Prostate gland (tissue), 2 donors: ENCODE measurements at regions not wholly inside any gene's neighbourhood (a gene's known extent, or its start where the extent isn't known, plus 50 kb on each side); places are given as distances from the start of the nearest gene placed in this dataset.

Experiments
- DNase-seq: peaks from one replicate; pipeline ENCODE4 v3.0.0-alpha.2; 2019; ENCODE audit warnings: low spot score
- H3K27ac ChIP-seq, 2 donors: fragments of 200-600 bp; sonication (generic); 2 replicates each; pipeline ENCODE4 v1.5.1; 2017 to 2019
- H3K27me3 ChIP-seq: fragments of 200-600 bp; sonication (generic); replicated peaks from 2 replicates; pipeline ENCODE4 v1.5.1; 2019; ENCODE audit not compliant: insufficient read depth
- H3K36me3 ChIP-seq, 2 donors: fragments of 200-600 bp; sonication (generic); 1 replicate in 1 of 2; 2 replicates in 1 of 2; pipeline versions ENCODE4 v1.5.1 to v1.8.1; 2017 to 2019
- H3K4me1 ChIP-seq: fragments of 200-600 bp; sonication (generic); replicated peaks from 2 replicates; pipeline ENCODE4 v1.5.1; 2019
- H3K4me3 ChIP-seq, 2 donors: fragments of 200-600 bp; sonication (generic); 2 replicates each; pipeline ENCODE4 v1.5.1; 2017 to 2019
- H3K9me3 ChIP-seq: fragments of 200-600 bp; sonication (generic); 2 replicates; pipeline ENCODE4 v1.5.1; 2017
- CTCF ChIP-seq, 4 experiments: fragments of 200-600 bp in 2 of 4; fragments of 450-650 bp in 2 of 4; sonication (generic) in 2 of 4; IDR thresholded peaks; 1 replicate in 3 of 4; 2 replicates in 1 of 4; pipeline ENCODE4 v1.5.1; 2016 to 2019; ENCODE audit warnings: antibody characterized with exemption in 4 of 4, mild to moderate bottlenecking in 2 of 4, moderate library complexity in 2 of 4
- POLR2A ChIP-seq: fragments of 450-650 bp; IDR thresholded peaks from one replicate; pipeline ENCODE4 v1.6.1; 2016; ENCODE audit warnings: antibody characterized with exemption, mild to moderate bottlenecking
- POLR2AphosphoS5 ChIP-seq: sonication (generic); formaldehyde crosslinking; IDR thresholded peaks from one replicate; pipeline ENCODE4 v1.6.1; 2017; ENCODE audit warnings: antibody characterized with exemption
- WGBS: methylation state at CpG from one replicate; pipeline ENCODE4 v1.1.5; 2018; 5-methylcytosine and 5-hydroxymethylcytosine counted together
- intact Hi-C: fragments of 100-400 bp; cut with DNase I; formaldehyde crosslinking; loops from one replicate; pipeline ENCODE4 v1.14.2; 2022

GRCh38 chr10:108591417-108591816 is 1331.9 kb downstream of the XPNPEP1 start:
- H3K36me3 ChIP-seq: no peaks in the 10 kb centered on the region
- TF ChIP-seq POLR2A (no peak), CTCF (IDR thresholded peaks at IDR 0.05) (no peak), POLR2AphosphoS5 (no peak)
- no peaks in the 10 kb centered on the region for H3K27me3 ChIP-seq
- DNase-seq: no peak
- intact Hi-C loops: no loop called here
- no peak overlapping the region for H3K4me3 ChIP-seq
- H3K27ac ChIP-seq: no peak overlapping the region
- WGBS: 93% methylated on average over 2 of the region's 2 CpGs
- no peaks in the 10 kb centered on the region for H3K9me3 ChIP-seq
- no peaks in the 10 kb centered on the region for H3K4me1 ChIP-seq

- 96% methylated on average over 3 of the region's 3 CpGs for WGBS
- intact Hi-C loops: no loop called here
- Histone ChIP-seq H3K4me3 (no peak overlapping the region), H3K4me1 (no peaks in the 10 kb centered on the region), H3K27me3 (no peaks in the 10 kb centered on the region), H3K36me3 (no peaks in the 10 kb centered on the region), H3K9me3 (no peaks in the 10 kb centered on the region), H3K27ac (no peak overlapping the region)
- no peak for DNase-seq
- TF ChIP-seq CTCF (IDR thresholded peaks at IDR 0.05) (no peak), POLR2A (no peak), POLR2AphosphoS5 (no peak)
These were observed 1336.9 kb downstream of the XPNPEP1 start for GRCh38 chr10:108586424-108586823.

DNA sequence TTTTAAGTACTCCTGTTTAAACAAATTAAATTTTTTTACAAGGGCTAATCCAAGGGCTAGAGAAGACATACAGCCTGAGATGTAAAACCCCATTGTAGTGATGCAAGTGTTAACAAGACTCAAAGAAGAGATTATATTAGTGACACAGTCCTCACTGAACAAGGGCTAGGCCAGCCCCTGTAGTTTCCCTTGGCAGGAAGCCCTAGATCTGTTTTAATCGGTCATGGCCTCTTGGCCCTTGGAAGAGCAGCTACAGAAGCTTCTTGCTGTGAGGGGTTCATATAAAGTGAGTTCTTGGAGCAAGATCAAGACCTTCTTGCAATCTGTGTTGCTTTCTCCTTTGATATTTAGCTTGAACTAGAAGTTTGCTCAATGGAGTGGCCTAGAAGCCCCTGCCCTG is 1339.4 kb downstream of the XPNPEP1 start:
- WGBS: 14% methylated on average over 1 of the region's 1 CpG
- no peaks in the 10 kb centered on the region for H3K4me1 ChIP-seq
- no peak overlapping the region for H3K27ac ChIP-seq
- TF ChIP-seq CTCF (IDR thresholded peaks at IDR 0.05) (no peak), POLR2AphosphoS5 (no peak), POLR2A (no peak)
- H3K36me3 ChIP-seq: no peaks in the 10 kb centered on the region
- H3K9me3 ChIP-seq: no peaks in the 10 kb centered on the region
- DNase-seq: no peak
- intact Hi-C loops: no loop called here
- no peaks in the 10 kb centered on the region for H3K27me3 ChIP-seq
- H3K4me3 ChIP-seq: no peak overlapping the region

DNA sequence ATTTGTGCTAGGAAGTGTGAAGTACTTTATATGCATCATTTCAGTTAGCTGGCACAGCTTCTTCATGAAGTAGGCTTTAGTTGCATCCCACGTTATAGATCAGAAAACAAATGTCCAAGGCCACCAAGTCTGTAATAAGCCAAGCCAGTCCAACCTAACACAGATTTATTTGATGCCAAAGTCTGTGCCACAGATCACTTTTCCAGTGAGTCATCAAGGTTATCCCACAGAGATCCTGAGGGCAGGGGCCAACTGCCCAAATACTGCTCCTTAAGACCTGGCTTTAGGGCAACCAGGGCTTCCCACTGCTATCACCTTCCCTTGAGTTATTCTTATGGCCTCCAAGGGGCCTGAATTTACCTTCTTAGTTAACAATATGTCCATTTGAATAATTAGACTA is 1340.4 kb downstream of the XPNPEP1 start:
- Histone ChIP-seq H3K4me3 (no peak overlapping the region), H3K9me3 (no peaks in the 10 kb centered on the region), H3K27ac (no peak overlapping the region), H3K27me3 (no peaks in the 10 kb centered on the region), H3K36me3 (no peaks in the 10 kb centered on the region), H3K4me1 (no peaks in the 10 kb centered on the region)
- TF ChIP-seq POLR2A (no peak), POLR2AphosphoS5 (no peak)
- no peak for DNase-seq
- WGBS: 86% methylated on average over 1 of the region's 1 CpG
- intact Hi-C loops: no loop called here

DNA sequence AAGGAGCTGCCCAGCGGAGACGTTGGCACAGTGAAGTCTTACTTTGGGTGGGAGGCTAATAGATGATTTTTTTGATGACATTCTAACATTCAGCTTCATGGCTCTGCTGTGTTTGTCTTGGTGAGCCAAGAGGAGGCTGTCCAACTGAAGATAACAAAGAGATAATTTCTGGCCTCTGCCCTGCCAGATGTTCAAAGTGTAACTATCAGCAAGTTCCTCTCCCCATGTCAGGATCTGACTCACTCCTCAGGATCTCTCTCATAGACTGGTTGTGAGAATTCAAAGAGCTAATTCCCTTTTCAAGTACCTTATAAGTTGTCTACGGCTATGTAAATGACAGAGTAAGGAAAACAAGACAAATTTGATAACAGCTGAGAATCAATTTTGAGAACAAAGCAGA is 1340.9 kb downstream of the XPNPEP1 start:
- intact Hi-C loops: no loop called here
- Histone ChIP-seq H3K4me3 (no peak overlapping the region), H3K9me3 (no peaks in the 10 kb centered on the region), H3K36me3 (no peaks in the 10 kb centered on the region), H3K4me1 (no peaks in the 10 kb centered on the region), H3K27me3 (no peaks in the 10 kb centered on the region), H3K27ac (no peak overlapping the region)
- 67% methylated on average over 3 of the region's 3 CpGs for WGBS
- no peak for DNase-seq
- TF ChIP-seq POLR2AphosphoS5 (no peak), CTCF (IDR thresholded peaks at IDR 0.05) (no peak), POLR2A (no peak)
